Mucosa of descending colon (tissue), 3 donors: ENCODE measurements at regions not wholly inside any gene's neighbourhood (a gene's known extent, or its start where the extent isn't known, plus 50 kb on each side); places are given as distances from the start of the nearest gene placed in this dataset.
A peak's percentile ranks its signal among the peaks of the same experiment; 100 is the strongest.

Experiments
- ATAC-seq: fragments of 200-7000 bp; cut with Tn5 transposase; one replicate; pipeline ENCODE4 v1.9.1; 2020; ENCODE audit warnings: mild to moderate bottlenecking, moderate library complexity
- DNase-seq, 3 donors: peaks; one replicate each; pipeline ENCODE4 v3.0.0-alpha.2; 2020
- H3K36me3 ChIP-seq: fragments of 200-600 bp; one replicate; pipeline ENCODE4 v1.8.0; 2021; ENCODE audit warnings: low read depth, mild to moderate bottlenecking
- H3K4me1 ChIP-seq: fragments of 200-600 bp; one replicate; pipeline ENCODE4 v1.8.0; 2021; ENCODE audit warnings: low read depth, mild to moderate bottlenecking
- H3K4me3 ChIP-seq: fragments of 200-600 bp; one replicate; pipeline ENCODE4 v1.8.0; 2021; ENCODE audit warnings: mild to moderate bottlenecking
- H3K9me3 ChIP-seq: fragments of 200-600 bp; one replicate; pipeline ENCODE4 v1.8.0; 2021; ENCODE audit warnings: mild to moderate bottlenecking
- intact Hi-C, 2 donors: fragments of 100-400 bp; cut with DNase I in 1 of 2; cut with micrococcal nuclease in 1 of 2; formaldehyde crosslinking; loops; one replicate each; pipeline versions ENCODE4 v1.11.0 to v1.11.1; 2022; cut with DNase I, micrococcal nuclease
- TF ChIP-seq, protein P1 (sequence below): fragments of 200-600 bp; IDR thresholded peaks from one replicate; pipeline ENCODE4 v1.8.0; 2022; ENCODE audit warnings: antibody characterized with exemption, mild to moderate bottlenecking
- donor health status: DM: no; HTN: no; CAD: no; lungs with moderate emphysema.
- donor health status: DM: no; HTN: no; CAD: no.
- donor health status: DM: no; HTN: yes; CAD: no.

DNA sequence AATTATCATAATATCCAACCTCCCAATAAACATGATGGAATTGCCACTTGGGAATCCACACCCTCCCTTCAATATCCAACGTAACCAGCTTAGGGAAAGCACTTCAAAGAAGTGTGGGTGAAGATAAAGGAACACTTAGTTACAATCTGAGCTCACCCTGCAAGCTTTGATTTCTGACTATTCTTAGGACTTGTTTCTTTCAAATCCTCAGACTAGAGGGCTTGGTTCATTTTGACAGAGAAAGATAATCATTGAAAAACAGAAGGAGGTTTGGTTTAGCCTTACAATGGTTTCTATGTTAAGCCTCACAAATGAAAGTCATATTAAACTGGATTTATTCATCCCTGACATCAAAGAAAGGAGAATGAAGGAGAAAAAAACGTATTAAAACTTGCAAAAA lies 57.9 kb upstream of the SYT13 start:
- Histone ChIP-seq H3K36me3 (no peaks in the 10 kb centered on the region), H3K4me3 (no peak overlapping the region), H3K9me3 (no peaks in the 10 kb centered on the region), H3K4me1 (no peaks in the 10 kb centered on the region)
- no peak for DNase-seq
- TF ChIP-seq, protein P1, sequence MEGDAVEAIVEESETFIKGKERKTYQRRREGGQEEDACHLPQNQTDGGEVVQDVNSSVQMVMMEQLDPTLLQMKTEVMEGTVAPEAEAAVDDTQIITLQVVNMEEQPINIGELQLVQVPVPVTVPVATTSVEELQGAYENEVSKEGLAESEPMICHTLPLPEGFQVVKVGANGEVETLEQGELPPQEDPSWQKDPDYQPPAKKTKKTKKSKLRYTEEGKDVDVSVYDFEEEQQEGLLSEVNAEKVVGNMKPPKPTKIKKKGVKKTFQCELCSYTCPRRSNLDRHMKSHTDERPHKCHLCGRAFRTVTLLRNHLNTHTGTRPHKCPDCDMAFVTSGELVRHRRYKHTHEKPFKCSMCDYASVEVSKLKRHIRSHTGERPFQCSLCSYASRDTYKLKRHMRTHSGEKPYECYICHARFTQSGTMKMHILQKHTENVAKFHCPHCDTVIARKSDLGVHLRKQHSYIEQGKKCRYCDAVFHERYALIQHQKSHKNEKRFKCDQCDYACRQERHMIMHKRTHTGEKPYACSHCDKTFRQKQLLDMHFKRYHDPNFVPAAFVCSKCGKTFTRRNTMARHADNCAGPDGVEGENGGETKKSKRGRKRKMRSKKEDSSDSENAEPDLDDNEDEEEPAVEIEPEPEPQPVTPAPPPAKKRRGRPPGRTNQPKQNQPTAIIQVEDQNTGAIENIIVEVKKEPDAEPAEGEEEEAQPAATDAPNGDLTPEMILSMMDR = no peak
- ATAC-seq = no peak
- intact Hi-C loops = no loop called here

DNA sequence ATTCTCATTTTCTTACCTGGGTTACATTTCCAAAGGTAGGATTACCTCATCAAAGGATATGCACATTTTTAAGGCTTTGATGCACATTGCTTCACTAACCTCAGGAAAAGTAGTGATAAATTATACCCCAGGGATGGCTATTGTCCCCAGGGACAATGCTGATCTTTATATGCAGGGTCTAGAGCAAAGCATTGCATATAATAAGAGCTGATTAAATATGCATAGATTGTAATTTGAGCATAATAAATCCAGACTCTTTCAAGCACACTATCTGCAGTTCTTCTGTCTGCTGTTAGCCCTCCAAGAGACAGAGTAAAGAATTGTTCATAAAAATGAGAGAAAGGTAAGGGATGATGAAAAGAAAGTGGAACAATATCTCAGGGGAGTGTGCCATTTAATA lies 57.3 kb upstream of the SYT13 start:
- Histone ChIP-seq H3K4me1 (no peaks in the 10 kb centered on the region), H3K4me3 (no peak overlapping the region)
- intact Hi-C loops = no loop called here

DNA sequence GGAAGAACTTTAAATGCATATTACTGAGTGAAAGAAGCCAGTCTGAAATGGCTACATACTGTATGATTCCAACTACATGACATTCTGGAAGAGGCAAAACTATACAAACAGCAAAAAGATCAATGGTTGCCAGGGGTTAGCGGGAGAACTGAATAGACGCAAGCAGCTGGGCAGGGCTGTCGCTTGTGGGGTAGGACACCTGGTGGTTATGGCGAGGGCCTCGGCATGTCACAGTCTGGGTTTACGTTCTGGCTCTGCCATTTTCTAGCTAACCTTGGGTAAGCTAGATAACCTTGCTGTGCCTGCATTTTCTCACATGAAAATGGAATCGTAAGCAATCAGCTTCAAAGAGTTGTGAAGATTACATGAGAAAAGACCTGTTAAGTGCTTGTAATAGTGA lies 55.2 kb upstream of the SYT13 start:
- TF ChIP-seq, protein P1 = no peak
- intact Hi-C loops = no loop called here

More for the DNA sequence above, 57.3 kb upstream of the SYT13 start:
- ATAC-seq = no peak
- Histone ChIP-seq H3K36me3 (no peaks in the 10 kb centered on the region), H3K9me3 (no peaks in the 10 kb centered on the region)
- TF ChIP-seq, protein P1 = no peak
- DNase-seq = no peak

DNA sequence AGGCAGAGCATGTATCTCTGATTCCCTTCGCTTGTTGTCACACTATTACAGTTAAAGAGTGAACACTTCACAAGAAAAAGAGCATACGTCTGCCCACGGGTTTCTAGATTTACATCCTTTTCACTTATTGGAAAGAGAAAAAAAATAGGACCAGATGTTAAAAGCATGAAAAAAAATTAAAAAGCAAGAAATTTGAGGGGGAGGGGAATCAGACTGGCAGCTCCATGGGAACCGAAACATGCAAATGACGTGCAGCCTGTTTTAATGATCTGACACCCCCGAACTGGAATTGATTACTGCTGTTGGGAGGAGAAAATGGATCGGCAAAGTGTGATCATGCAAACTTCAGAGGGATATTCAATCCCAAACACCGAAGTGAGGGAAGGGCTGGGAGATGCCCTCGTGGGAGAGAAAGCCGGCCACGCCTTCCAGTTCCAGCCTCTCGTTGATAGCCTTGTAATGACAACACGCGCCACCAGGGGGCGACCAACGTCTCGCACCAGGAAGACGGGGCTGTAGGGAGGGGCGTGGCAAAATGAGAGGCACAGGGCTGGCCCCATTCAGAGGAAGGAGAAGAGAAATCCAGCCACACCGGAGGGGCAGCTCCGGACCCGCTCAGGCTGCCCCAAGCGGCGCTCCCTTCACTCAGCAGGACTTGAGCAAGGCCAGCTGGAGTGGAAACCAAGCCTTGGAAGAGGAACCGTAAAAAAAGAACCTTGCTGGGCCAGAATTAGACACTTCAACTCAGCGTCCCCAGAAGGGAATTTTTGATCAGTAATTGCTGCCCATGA lies 53.8 kb upstream of the SYT13 start:
- no peaks in the 10 kb centered on the region for H3K9me3 ChIP-seq
- TF ChIP-seq, protein P1 = peak; percentile 87
- no peaks in the 10 kb centered on the region for H3K36me3 ChIP-seq
- DNase-seq (peak; percentile 94 to 99 (median 95)), ATAC-seq (peak; percentile 100)
- intact Hi-C loops = no loop called here
- H3K4me3 ChIP-seq = no peak overlapping the region
- H3K4me1 ChIP-seq = no peaks in the 10 kb centered on the region

More for the DNA sequence above, 55.2 kb upstream of the SYT13 start:
- no peaks in the 10 kb centered on the region for H3K36me3 ChIP-seq
- no peak overlapping the region for H3K4me3 ChIP-seq
- no peaks in the 10 kb centered on the region for H3K9me3 ChIP-seq
- no peaks in the 10 kb centered on the region for H3K4me1 ChIP-seq
- no peak for ATAC-seq
- no peak for DNase-seq

DNA sequence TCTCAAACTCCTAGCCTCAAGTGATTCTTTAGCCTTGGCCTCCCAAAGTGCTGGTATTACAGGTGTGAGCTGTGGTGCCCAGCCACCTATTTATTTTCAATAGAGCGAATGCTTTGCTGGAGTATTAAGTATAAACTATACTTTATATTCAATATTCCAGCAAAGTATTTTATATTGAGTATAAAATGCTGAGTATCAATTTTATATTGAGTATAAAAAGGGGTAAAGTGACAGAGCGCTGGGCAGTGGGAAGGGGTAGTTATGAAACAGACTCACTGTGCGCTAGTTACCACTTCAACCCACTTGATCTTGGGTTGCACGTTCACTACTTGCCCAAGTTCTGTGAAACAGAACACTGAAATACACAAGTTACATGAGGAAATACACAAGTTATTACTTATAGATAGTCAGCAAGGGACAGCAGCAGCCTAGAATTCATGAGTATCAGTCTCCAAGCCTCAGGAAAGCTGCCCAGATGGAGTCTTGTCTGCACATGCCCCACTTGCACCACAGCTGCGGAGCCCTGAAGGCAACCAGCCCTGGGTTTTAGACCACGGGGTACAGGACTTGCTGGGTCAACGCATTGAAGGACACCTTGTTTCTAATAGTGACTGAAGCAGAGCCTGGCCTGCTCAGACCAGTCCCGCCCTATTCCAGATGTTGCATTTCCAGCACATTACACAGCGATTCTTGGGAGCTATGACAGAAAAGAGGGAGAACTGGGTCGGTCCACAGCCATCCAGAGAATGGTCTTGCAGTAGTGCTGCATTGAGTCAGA lies 51.6 kb upstream of the SYT13 start:
- H3K36me3 ChIP-seq = no peaks in the 10 kb centered on the region
- DNase-seq (no peak), ATAC-seq (no peak)

More for the DNA sequence above, 51.6 kb upstream of the SYT13 start:
- H3K4me1 ChIP-seq = no peaks in the 10 kb centered on the region
- TF ChIP-seq, protein P1 = no peak
- H3K9me3 ChIP-seq = no peaks in the 10 kb centered on the region
- intact Hi-C loops = no loop called here
- no peak overlapping the region for H3K4me3 ChIP-seq
